T follicular helper cell (primary cell): ENCODE measurements at regions not wholly inside any gene's neighbourhood (a gene's known extent, or its start where the extent isn't known, plus 50 kb on each side); places are given as distances from the start of the nearest gene placed in this dataset.

Source experiments
- DNase-seq: peaks from one replicate; pipeline ENCODE4 v3.0.0-alpha.2; 2020; ENCODE audit warnings: low read depth

DNA sequence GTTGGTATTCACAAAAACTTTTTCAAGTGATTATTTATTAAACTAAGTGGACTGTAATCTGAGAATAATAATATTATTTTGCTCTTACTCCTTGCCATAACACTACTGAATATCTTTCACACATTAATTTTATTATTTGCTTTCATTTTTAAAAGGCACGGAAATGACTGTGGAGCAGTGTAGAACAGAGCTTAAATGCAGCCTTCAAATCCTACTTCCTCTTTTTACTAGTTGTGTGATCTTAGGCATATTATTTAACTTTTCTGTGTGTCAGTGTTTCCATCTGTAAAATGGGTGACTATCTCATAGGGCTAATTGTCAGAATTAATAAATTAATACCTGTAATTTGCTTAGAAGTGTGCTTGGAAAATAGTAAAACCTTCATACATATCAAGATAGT lies 55.5 kb upstream of the SLC8A1 start:
- DNase-seq: no peak

DNA sequence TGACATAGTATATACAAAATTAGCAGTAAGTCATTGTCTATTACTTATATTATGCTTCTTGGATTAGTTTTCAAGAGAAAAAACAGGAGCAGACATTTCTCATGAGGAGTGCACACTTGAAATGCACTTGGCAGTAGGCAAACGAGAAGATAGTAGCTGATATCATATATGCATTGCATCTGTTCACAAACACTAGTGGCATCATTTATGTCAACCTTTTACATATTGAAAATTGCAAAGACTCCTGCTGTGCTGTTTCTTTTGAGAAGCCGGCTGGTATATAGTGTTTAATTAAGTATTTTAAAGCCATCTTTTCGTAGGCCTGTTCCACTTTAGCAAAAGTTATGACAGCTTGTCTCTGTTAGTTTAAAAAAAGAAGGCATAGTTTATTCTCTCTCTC lies 58.4 kb upstream of the SLC8A1 start:
- DNase-seq: no peak

DNA sequence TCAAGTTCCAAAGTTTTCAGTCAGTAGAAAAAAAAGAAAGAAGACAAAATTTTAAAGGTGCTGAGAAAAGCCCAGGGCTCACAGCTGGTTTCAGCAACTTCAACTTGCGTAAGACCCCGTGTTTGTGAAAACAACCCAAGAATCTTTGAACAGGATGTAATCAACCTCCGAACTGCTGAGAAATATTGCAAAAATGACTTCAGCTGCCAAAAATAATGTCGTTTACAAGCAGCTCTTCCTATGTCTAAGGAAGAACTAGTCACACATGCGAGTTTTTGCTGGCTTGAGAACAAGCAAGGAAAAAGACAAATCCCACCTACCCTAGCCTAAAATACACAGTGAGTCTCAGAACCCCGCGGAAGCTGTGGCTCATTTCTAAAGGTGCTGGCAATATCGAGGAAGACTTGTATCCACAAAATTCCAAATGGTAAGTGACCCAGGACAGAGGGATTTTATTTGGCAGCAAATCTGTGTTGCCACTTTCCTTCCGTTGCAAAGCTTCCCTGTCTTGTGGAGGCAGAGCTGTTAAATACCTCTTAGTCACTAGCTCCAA lies 59.8 kb upstream of the SLC8A1 start:
- DNase-seq: no peak

DNA sequence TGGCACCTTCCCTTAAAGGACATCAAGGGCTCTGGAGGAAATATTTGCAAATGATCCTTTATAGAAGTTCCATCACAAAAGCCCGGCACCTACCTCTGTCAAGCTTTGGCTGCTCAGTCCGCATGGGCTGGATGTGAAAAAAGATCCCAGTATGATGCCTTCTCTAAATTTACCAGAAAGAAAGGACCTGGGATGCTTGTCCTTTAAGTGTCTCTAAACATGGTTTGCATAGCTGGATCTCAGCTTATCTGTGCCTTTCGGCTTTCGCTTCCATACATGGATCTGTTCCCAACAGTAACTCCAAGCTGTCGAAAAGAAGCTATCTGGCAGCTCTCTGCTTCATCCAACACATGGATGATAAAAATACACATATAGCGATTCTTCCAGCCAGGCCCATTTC lies 60.4 kb upstream of the SLC8A1 start:
- no peak for DNase-seq

DNA sequence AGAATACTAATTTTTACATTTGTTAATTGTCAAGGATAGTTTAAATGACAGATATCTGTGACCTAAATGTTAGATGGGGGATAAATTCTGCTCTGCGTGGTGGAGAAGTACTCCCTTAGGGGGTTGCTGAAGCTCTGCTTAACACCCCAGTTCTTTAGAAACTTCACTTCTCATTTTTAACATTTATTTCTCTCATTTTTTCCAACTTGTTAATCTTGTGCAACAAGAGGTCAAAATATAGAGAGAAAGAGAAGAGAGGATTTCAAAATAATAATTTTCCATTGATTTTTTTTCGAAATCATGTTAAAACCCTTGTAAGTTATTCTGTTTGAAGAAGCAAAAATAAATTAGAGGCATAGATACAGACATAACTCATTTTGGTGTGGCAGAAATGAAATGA lies 61.3 kb upstream of the SLC8A1 start:
- DNase-seq: no peak

DNA sequence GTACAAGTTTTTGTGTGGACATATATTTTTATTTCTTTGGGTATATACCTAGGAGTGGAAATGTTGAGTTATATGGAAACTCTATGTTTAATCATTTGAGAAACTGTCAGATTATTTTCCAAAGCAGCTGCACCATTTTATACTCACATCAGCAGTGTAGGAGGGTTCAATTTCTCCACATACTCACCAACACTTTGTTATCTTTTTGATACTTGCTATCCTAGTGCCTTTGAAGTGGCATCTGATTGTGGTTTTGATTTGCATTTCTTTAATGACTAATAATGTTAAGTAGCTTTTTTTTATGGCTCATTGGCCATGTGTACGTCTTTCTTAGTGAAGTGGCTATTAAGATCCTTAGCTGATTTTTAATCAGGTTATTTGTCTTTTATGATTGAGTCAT lies 64.7 kb upstream of the SLC8A1 start:
- DNase-seq: no peak

DNA sequence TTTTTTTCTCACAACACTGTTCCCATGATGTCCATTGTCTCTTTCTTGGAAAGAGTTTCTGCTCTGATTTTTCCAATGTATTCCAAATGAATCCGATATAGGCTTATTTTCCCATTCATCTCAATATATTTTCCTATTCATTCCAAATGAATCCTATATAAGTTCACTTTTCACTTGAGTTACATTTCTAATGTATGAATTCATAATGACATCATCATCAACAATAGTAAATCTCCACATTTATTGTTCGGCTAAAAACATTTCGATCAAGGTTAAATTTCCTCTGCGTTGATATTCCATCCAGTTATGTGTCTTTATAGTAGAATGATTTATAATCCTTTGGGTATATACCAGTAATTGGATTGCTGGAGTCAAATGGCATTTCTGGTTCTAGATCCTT lies 76.7 kb upstream of the SLC8A1 start:
- DNase-seq: no peak

DNA sequence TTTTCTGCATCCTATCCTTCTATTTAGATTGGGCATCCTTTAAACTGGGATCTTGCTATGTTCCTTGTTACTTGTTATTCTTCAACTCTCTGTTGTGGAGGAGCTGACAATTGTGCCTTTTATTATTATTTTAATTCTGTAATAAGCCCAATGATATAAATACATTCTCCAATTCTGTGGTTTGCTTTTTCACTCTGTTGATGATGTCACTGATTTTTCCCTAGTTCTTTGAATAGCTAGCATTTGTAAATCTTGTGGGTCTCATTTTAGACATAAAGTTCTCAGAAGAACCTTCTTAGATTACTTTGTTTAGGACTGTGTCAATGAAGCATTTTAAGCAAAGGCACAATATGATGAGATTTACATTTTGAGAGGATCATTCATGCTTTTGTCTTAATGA lies 79.5 kb upstream of the SLC8A1 start:
- no peak for DNase-seq

DNA sequence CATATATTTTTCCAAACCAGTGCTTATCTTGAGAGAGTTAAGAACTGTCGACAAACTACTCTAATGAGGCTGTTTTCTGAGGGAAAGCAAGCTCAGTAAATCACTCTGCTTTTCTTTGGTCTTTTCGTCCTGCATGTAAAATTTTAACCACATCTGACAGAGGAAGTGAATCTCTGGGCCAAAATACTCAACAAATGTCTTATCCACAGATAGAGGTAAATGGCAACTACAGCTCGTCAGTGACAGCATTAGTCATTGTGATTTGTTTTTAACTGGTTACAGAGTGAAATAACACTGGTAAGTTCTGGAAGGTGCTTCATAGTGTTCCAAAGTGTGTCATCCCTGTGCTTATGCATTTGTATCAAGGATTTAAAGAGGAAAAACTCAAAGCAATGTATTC lies 82.6 kb upstream of the SLC8A1 start:
- DNase-seq: no peak

DNA sequence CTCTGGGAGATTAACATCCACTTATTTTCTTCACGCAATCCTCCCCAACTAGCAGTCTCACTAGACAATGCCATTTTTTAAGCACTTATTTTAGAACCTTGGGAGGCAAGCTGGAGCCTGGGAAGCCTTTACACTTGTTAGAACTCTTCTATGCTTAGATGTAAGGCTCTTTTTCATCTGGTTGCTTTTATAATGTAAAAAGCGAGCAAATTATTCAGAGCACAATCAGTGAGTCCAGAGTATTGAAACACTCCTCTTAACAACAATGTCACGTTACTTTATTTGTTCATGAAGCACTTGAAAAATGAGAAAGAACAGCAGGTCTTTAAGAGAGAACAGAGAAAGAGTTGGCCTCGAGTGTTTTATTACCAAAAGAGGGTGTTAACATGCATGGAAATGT lies 84.1 kb upstream of the SLC8A1 start:
- no peak for DNase-seq

DNA sequence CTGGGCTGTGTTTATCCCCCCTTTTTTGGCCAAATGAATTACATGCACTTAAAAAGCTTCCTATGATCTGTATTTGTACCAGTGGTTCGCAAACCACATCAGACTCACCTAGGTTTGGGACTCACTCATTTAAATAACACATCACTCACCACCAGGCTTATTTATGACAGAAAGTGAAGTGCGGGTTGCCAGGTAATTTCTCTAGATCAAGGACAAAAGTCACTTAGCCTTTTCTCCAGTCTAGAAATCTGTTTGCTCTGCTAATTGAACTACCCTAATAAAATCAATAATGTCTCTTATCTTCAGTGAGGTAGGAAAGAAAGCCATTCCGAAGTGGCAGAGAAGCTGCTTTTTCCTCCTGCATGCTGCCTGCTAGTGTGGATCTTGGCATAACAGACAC lies 88.1 kb upstream of the SLC8A1 start:
- DNase-seq: no peak

DNA sequence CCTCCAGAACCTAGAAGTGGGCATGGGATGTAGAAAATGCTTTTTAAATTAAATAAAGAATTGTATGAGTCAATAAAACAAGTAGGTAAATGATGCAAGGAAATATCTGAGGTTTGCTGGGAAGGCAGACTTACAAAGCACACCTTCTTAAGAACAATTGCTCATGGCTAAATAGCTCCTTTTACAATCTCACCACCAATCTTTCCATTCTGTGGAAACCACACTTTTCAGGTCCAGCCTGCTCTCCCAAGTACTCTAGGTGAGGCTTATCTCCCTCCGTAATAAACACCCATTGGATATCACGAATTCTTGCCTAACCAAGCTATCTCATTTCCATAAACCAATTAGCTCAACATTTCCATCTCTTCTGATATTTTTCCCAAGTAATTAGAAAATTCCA lies 91.5 kb upstream of the SLC8A1 start:
- no peak for DNase-seq

DNA sequence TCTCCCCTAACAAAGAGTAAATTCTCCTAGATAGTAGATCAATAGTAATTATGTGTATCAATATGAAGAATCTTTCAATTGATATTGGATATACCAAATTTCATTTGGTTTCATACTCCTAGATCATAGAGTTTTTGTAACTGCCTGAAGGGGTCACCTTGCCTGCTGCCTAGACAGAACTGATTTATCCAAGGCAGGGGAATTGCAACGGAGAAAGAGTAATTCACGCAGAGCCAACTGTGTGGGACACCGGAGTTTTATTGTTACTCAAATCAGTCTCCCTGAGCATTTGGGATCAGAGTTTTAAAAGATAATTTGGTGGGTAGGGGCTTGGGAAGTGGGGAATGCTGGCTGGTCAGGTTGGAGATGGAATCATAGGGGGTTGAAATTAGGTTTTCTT lies 92.2 kb upstream of the SLC8A1 start:
- no peak for DNase-seq

DNA sequence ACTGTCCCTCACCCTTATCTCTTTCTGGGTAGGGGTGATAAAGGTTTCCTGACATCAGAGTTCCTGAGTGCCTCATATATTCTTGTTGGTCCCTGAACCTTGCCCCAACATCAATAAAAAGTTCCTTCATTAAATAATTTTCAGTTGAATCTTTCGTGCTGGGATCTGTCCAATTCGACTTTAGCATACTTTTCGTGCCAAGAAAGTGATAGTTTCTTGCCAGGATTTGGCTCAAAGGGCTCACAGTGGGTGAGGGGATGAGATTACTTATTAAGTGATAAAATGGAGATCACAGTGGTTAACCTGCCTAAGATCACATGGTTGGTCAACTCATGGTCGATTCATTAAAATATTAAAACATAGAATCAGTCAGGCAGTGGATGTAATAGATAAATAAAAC lies 93.8 kb upstream of the SLC8A1 start:
- no peak for DNase-seq

DNA sequence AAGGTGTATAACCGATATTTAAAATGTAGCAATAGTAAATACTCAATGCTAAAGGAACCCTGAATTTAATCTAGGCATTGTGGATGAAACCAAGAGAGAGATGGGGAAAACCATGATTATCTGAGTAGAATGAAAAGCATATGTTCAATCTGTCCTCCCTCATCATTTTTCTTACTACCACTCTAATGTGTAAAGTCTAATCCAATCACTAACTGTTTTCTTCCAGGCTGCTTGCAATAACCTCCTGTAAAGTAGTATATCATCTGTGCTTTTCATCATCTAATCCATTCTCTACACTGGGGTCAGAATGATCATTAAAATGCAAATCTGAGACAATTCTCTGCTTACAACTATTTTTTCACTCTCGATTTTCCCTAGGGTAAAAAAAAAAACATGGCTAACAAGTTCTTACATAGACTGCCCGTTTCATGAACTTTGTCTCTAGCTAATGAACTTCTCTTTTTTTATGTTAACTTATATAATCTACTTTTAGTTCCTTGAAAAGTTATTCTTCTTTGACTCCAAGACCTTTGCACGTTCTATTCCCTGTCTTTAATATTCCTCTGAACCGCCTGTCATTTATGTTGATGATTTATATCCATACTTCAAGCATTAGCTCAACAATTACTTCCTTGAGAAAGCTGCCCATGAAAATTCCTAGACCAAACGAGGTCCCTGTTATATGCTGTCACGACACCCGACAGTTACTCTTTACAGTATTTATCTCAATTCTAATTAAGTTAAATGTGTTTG lies 94.7 kb upstream of the SLC8A1 start:
- no peak for DNase-seq

DNA sequence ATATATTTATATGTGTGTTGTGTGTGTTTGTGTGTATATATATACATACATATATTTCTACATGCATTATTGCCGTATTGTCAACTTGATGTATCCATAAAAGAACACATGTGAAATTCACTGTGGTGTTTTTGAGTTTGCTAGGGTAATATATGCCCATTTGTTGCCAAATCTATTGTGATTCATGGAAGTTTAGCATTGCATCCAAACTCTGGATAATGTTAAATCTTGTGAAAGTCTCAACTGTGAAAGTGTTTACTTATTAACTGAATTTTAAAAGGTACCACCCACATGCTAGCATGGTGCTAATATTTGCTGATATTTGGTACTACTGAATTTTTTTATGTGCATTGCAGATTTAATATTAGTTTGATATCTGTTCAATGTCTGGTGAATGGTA lies 96.6 kb upstream of the SLC8A1 start:
- DNase-seq: no peak

DNA sequence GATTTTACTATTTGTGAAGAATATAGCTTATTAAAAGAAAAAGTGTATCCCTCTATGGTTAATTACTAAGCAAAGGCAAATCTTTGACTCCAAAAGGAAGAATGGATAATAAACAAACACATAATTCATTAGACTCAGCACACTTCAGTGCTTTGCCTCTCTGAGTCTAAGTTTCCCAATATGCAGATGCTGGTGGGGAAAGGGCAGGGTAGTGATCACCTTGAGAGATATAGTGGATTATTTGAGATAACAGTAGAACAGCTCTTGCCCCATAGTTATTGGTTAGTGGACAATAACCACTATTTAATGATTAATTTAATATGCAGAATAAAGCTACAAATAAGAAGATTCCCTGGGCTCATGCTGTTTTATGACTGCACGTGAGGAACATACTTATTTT lies 98.2 kb upstream of the SLC8A1 start:
- DNase-seq: no peak

DNA sequence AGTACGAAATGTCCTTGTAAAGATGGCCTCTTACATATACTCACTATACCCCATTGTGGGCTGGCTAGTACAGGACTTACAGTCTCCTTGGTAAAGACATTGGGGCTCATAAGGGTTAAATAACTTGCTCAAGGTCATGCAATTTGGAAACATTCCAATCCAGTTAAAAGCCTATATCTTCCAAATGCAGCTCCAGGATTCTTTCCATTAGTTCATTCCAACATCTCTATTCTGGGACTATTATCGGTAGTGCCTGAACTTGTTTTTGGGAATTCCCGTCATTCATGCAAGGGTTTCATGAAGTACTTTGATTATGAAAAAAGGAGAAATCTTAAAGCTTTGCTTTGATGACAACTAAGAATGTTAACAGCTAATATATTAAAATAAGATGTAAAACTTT lies 99.2 kb upstream of the SLC8A1 start:
- no peak for DNase-seq

DNA sequence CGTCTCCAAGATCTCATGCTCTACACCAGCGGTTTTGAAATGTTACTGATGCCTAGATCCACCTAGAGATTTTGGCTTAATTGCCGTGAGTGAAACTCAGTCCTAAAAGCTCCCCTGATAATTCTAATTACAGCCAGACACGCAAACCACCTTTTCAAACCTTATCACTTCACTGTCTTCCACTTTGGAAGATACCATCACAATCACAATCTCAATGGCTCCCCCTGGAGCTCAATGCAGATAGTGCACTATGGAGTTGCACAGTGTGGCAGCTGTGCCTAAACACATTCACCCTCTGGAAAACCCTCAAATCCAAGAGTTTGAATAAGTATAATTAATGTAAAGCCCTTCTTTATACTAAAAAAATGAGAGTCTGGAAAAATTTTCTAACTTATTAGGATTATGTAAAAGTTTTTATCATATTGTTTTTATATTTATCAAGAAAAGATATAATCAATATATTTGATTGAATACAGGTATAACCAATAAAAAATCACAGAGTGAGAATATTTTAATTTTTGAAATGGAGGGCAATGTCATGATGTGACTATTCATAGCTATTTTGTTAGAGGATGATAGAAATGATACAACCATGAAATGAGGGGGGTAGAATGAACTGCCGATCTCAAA lies 102.9 kb upstream of the SLC8A1 start:
- DNase-seq: no peak

DNA sequence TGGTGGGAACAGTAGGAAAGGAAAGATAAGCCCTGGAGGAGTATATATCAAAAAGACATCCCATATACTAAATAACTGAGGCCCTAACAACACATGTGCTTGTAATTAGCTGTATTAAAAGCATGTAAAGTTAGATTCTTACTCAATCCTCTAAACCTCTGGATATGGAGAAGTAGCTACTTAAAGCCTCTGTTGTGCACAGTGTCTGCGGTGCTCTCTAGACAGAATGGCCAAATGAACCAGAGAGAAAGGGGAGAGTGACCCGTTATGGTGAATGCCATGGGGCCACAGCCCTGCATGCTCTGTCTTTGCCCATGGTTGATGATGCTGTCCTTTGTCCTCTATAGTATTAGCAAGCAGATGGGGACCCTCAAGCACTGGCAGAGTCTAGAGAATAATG lies 104.4 kb upstream of the SLC8A1 start:
- no peak for DNase-seq

DNA sequence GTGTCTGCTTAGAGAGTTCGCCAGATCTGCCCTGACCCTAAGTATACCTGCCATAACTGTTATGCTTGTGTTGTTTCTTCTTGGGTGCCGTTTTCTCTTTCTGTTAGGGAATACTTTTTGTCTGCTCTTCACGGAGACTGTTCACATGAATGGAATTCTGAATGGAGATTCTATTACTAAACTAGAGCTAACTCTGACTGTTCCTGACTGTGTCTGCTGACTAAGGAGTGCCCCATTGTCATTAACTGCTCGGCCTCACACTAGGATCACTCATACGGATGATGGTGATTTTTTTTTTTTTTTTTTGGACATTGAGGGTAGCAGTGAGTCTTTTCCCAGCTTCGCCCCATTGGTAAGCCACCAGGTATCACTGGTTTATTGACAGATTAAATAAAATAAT lies 104.8 kb upstream of the SLC8A1 start:
- DNase-seq: no peak

DNA sequence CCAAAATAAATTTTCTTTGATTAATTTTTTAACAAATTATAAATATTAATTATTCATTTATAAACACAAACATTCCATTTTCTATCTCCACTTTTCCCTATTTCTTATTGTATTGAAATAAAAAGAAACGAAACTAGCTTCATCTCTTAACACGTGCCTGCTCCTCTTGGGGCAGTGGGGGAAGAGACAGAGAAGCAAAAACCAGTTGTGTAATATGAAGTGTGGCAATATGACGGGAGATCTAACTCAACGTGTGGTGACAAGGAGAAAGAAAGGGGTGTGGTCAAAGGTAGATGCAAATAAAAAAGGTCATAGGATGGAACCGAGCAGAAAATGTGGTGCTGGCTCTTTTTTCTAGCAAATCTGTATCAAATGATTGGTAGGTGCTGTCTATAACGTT lies 106.9 kb upstream of the SLC8A1 start:
- no peak for DNase-seq

DNA sequence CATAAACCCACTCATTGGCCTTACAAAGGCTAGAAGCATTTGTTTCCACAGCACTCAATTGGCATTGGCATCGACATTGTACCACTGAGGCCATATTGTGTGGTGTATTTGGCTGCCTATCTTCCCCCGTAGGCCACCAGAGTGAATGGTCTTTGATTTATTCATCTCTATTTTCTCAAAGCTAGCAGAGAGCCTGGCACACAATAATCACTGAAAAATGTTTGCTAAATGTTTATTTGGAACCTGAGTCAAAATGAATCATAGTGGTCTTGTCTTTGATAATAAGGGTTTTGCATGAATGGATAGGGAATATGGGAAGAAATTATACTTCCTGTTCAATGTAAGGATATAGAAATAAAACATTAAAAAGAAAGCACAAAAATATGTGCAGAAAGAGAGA lies 107.3 kb upstream of the SLC8A1 start:
- no peak for DNase-seq

DNA sequence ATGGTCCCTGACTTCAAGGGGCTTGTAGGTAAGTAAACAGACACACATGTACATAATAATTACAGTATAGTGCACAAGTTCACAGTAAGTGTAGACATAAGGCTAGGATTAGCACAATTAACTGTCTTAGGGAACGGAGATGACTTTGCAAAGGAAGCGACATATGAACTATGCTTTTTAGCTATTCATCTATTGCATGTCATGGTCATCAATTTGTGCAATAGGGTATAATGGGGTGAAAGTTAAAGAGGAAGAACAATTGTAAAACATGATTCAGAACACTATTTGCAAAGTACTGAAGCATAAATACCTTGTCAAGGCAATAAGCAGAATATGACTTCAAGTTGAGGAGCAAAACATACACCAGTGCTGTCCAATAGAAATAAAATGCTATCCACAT lies 112.3 kb upstream of the SLC8A1 start:
- DNase-seq: no peak
